ENCODE measurements at regions not wholly inside any gene's neighbourhood (a gene's known extent, or its start where the extent isn't known, plus 50 kb on each side); places are given as distances from the start of the nearest gene placed in this dataset.
"Not testable (repeated sequence)": the region's sequence is repeated elsewhere in the genome, so short reads cannot be mapped to it uniquely, and the experiment has no call there.

DNA sequence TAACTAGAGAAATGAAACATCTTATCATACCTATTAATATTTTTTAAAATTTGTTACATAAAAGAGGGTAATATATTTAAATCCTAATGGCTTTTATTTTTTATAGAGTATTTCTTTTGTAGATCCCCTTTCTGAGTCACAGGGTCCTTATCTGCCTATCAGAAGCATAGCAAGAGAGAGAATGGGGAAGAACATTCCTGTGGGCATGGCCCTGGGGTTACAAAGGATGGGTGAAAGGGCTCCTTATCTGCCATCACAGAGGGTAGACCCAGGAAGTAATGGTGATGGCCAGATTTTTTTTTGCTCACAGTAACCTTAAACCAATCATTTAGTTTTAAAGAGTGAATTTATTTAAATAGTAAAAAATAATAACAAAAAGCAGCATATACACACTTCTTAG, 582.1 kb upstream of the HTR1E start:
- DNase-seq (no peak), ATAC-seq (no peak)
- no peaks in the 10 kb centered on the region for H3K27me3 ChIP-seq (ENCODE audit: control insufficient read depth in 2 of 2, insufficient read depth in 2 of 2, low read length in 2 of 2)
- ChIA-PET CTCF (no interaction called here), POLR2A (no interaction called here)
- no peaks in the 10 kb centered on the region for H3K4me1 ChIP-seq (ENCODE audit: control insufficient read depth in 2 of 2, insufficient read depth in 2 of 2, low read length in 2 of 2)
- no peak overlapping the region for H3K27ac ChIP-seq (ENCODE audit: low read depth, low read length)
- H3K4me3 ChIP-seq (ENCODE audit: low read length) = no peak overlapping the region
- H3K36me3 ChIP-seq (ENCODE audit: control insufficient read depth in 2 of 3, insufficient read depth in 3 of 3, low read length in 3 of 3) = no peaks in the 10 kb centered on the region
- peaks cover 0 to 8% (median 4%) of the 10 kb centered on the region in 11 donors for H3K9me3 Mint-ChIP-seq
- no peak overlapping the region for H3K27ac Mint-ChIP-seq
- intact Hi-C loops (cut with micrococcal nuclease) = no loop called here
- H3K27me3 Mint-ChIP-seq = peaks cover 0 to 4% (median 0%) of the 10 kb centered on the region in 5 donors
- no peaks in the 10 kb centered on the region for H3K9me3 ChIP-seq (ENCODE audit: control insufficient read depth in 2 of 3, low read length in 3 of 3)
- no peak overlapping the region for H3K4me3 Mint-ChIP-seq
- no peaks in the 10 kb centered on the region for H3K36me3 Mint-ChIP-seq
- H3K4me1 Mint-ChIP-seq = no peaks in the 10 kb centered on the region

DNA sequence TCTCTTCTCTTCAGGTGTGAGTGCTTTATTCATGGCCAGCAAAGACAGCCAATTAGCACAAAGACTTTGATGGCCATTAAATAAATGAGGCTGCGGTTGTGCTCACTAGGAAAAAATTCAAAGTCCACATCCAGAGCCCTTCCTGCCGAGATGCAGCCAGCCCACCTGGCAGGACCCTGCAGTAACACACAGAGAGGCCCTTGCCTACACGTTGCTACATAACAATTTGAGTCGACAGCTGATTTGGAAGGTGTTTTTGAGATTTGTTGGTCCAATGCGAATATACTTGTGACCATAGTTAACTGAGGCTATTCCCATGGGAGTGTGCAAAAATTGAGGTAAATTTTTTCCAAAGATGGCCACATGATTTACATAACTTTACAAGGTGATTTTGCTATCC, 605.4 kb upstream of the HTR1E start:
- Mint-ChIP-seq H3K27me3 (no peaks in the 10 kb centered on the region), H3K9me3 (peaks cover 0 to 16% (median 2%) of the 10 kb centered on the region in 11 donors), H3K4me3 (no peak overlapping the region), H3K36me3 (no peaks in the 10 kb centered on the region), H3K27ac (no peak overlapping the region), H3K4me1 (no peaks in the 10 kb centered on the region)
- no peak for ATAC-seq
- DNase-seq = no peak
- H3K9me3 ChIP-seq (ENCODE audit: control insufficient read depth in 2 of 3, low read length in 3 of 3) = no peaks in the 10 kb centered on the region
- no peak overlapping the region for H3K4me3 ChIP-seq (ENCODE audit: low read length)
- POLR2A ChIA-PET = no interaction called here
- H3K36me3 ChIP-seq (ENCODE audit: control insufficient read depth in 2 of 3, insufficient read depth in 3 of 3, low read length in 3 of 3) = no peaks in the 10 kb centered on the region
- H3K27me3 ChIP-seq (ENCODE audit: control insufficient read depth in 2 of 2, insufficient read depth in 2 of 2, low read length in 2 of 2) = no peaks in the 10 kb centered on the region
- intact Hi-C loops (cut with micrococcal nuclease) = no loop called here
- no peak overlapping the region for H3K27ac ChIP-seq (ENCODE audit: low read depth, low read length)
- no peaks in the 10 kb centered on the region for H3K4me1 ChIP-seq (ENCODE audit: control insufficient read depth in 2 of 2, insufficient read depth in 2 of 2, low read length in 2 of 2)
- CTCF ChIA-PET = no interaction called here

DNA sequence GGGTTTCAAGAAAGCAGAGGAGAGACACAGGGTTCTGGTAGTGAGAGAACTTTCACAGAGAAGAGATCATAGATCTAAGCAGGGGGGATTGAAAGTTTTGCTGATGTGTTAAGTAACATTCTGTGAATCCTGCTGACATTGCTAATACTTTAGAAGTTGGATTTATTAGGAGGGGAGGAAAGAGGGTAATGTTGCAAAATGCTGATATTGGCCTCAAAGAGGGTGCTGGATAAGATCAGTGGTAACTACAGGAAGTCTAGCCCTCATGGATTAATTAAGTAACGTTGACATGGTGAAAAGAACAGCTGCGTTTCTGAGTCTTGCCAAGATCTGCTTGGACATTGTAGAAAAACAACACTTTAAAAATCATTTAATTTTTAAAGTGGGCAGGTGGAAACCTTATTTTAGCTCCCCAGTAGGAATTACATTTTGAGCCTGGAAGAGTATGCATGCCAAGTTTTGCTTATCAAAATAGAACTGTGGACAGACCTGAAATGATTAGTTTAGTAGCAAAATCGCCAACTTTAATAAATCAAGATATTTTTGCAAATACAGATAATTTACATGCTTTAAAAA, 606.0 kb upstream of the HTR1E start:
- Mint-ChIP-seq H3K4me3 (no peak overlapping the region), H3K9me3 (peaks cover 0 to 13% (median 2%) of the 10 kb centered on the region in 11 donors), H3K4me1 (no peaks in the 10 kb centered on the region), H3K27me3 (no peaks in the 10 kb centered on the region), H3K27ac (no peak overlapping the region), H3K36me3 (no peaks in the 10 kb centered on the region)
- Histone ChIP-seq H3K27ac (ENCODE audit: low read depth, low read length) (no peak overlapping the region), H3K27me3 (ENCODE audit: control insufficient read depth in 2 of 2, insufficient read depth in 2 of 2, low read length in 2 of 2) (no peaks in the 10 kb centered on the region), H3K4me3 (ENCODE audit: low read length) (no peak overlapping the region), H3K36me3 (ENCODE audit: control insufficient read depth in 2 of 3, insufficient read depth in 3 of 3, low read length in 3 of 3) (no peaks in the 10 kb centered on the region), H3K4me1 (ENCODE audit: control insufficient read depth in 2 of 2, insufficient read depth in 2 of 2, low read length in 2 of 2) (no peaks in the 10 kb centered on the region), H3K9me3 (ENCODE audit: control insufficient read depth in 2 of 3, low read length in 3 of 3) (no peaks in the 10 kb centered on the region)
- POLR2A ChIA-PET = no interaction called here
- ATAC-seq (no peak), DNase-seq (no peak)
- CTCF ChIA-PET = no interaction called here
- intact Hi-C loops (cut with micrococcal nuclease) = no loop called here

DNA sequence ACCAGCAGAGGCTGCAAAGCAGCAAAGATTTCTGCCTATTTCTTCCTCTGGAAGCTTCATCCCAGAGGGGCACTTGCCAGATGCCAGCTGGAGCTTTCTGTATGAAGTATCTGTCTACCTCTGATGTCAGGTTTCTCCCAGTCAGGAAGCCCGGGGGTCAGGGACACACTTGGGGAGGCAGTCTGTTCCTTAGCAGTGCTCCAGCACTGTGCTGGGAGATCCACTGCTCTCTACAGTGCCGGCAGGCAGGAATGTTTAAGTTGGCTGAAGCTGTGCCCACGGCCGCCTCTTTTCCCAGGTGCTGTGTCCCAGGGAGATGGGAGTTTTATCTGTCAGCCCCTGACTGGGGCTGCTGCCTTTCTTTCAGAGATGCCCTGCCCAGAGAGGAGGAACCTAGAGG, 631.1 kb upstream of the HTR1E start:
- Mint-ChIP-seq H3K4me1 (no peaks in the 10 kb centered on the region), H3K4me3 (no peak overlapping the region), H3K9me3 (peaks cover 8 to 40% (median 20%) of the 10 kb centered on the region in 11 donors), H3K36me3 (peaks cover 0 to 3% (median 0%) of the 10 kb centered on the region in 5 donors), H3K27me3 (no peaks in the 10 kb centered on the region), H3K27ac (no peak overlapping the region)
- H3K4me3 ChIP-seq (ENCODE audit: low read length) = no peak overlapping the region
- CTCF ChIA-PET = no interaction called here
- H3K27me3 ChIP-seq (ENCODE audit: control insufficient read depth in 2 of 2, insufficient read depth in 2 of 2, low read length in 2 of 2) = no peaks in the 10 kb centered on the region
- POLR2A ChIA-PET = no interaction called here
- H3K36me3 ChIP-seq (ENCODE audit: control insufficient read depth in 2 of 3, insufficient read depth in 3 of 3, low read length in 3 of 3) = no peaks in the 10 kb centered on the region
- DNase-seq = no peak
- no peaks in the 10 kb centered on the region for H3K9me3 ChIP-seq (ENCODE audit: control insufficient read depth in 2 of 3, low read length in 3 of 3)
- ATAC-seq = no peak
- intact Hi-C loops (cut with micrococcal nuclease) = no loop called here
- H3K4me1 ChIP-seq (ENCODE audit: control insufficient read depth in 2 of 2, insufficient read depth in 2 of 2, low read length in 2 of 2) = no peaks in the 10 kb centered on the region
- H3K27ac ChIP-seq (ENCODE audit: low read depth, low read length) = no peak overlapping the region

DNA sequence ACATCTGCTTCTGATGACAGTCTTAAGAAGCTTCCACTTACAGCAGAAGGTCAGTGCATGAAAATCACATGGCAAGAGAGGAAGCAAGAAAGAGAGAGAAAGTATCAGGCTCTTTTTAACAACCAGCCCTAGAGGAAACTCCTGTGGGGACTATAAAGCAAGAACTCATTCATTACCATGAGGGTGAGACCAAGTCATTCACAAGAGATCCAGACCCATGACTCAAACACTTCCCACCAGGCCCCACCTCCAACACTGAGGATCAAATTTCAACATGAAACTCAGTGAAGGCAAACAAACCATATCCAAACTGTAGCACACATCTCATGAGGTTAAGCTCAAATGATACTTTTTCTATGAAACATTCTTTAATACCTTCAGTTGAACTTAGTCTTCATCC, 643.2 kb upstream of the SYNCRIP start:
- Histone ChIP-seq H3K4me3 (ENCODE audit: low read length) (no peak overlapping the region), H3K9me3 (ENCODE audit: control insufficient read depth in 2 of 3, low read length in 3 of 3) (no peaks in the 10 kb centered on the region), H3K27me3 (ENCODE audit: control insufficient read depth in 2 of 2, insufficient read depth in 2 of 2, low read length in 2 of 2) (no peaks in the 10 kb centered on the region), H3K36me3 (ENCODE audit: control insufficient read depth in 2 of 3, insufficient read depth in 3 of 3, low read length in 3 of 3) (no peaks in the 10 kb centered on the region), H3K4me1 (ENCODE audit: control insufficient read depth in 2 of 2, insufficient read depth in 2 of 2, low read length in 2 of 2) (no peaks in the 10 kb centered on the region), H3K27ac (ENCODE audit: low read depth, low read length) (no peak overlapping the region)
- DNase-seq (no peak), ATAC-seq (no peak)
- no peaks in the 10 kb centered on the region for H3K4me1 Mint-ChIP-seq
- POLR2A ChIA-PET = interaction anchor here (0.7 kb wide), 1 partner anchor 1027 kb away, joined by 3 read pairs; no protein-coding TSS in a partner anchor
- H3K4me3 Mint-ChIP-seq = no peak overlapping the region
- H3K36me3 Mint-ChIP-seq = no peaks in the 10 kb centered on the region
- intact Hi-C loops (cut with micrococcal nuclease) = no loop called here
- peaks cover 4 to 27% (median 15%) of the 10 kb centered on the region in 11 donors for H3K9me3 Mint-ChIP-seq
- H3K27me3 Mint-ChIP-seq = no peaks in the 10 kb centered on the region
- CTCF ChIA-PET = no interaction called here
- no peak overlapping the region for H3K27ac Mint-ChIP-seq

DNA sequence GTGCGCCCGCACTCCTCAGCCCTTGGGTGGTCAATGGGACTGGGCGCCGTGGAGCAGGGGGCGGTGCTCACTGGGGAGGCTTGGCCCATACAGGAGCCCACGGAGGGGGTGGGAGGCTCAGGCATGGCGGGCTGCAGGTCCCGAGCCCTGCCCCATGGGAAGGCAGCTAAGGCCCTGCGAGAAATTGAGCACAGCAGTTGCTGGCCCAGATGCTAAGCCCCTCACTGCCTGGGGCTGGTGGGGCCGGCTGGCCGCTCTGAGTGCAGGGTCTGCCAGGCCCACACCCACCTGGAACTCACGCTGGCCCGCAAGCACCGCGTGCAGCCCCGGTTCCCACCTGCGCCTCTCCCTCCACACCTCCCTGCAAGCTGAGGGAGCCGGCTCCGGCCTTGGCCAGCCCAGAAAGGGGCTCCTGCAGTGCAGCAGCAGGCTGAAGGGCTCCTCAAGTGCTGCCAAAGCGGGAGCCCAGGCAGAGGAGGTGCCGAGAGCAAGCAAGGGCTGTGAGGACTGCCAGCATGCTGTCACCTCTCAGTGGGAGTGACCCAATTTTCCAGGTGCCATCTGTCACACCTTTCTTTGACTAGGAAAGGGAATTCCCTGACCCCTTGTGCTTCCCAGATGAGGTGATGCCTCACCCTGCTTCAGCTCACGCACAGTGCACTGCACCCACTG, 642.3 kb upstream of the SYNCRIP start:
- H3K4me3 ChIP-seq (ENCODE audit: low read length); H3K27me3 ChIP-seq (ENCODE audit: control insufficient read depth in 2 of 2, insufficient read depth in 2 of 2, low read length in 2 of 2); H3K4me1 ChIP-seq (ENCODE audit: control insufficient read depth in 2 of 2, insufficient read depth in 2 of 2, low read length in 2 of 2); POLR2A ChIA-PET; H3K9me3 ChIP-seq (ENCODE audit: control insufficient read depth in 2 of 3, low read length in 3 of 3); CTCF ChIA-PET; H3K4me3 Mint-ChIP-seq; intact Hi-C loops (cut with micrococcal nuclease); H3K27ac ChIP-seq (ENCODE audit: low read depth, low read length); H3K27me3 Mint-ChIP-seq; ATAC-seq; H3K27ac Mint-ChIP-seq; DNase-seq; H3K36me3 ChIP-seq (ENCODE audit: control insufficient read depth in 2 of 3, insufficient read depth in 3 of 3, low read length in 3 of 3); H3K4me1 Mint-ChIP-seq; H3K36me3 Mint-ChIP-seq: not testable (repeated sequence)
- H3K9me3 Mint-ChIP-seq = peaks cover 4 to 27% (median 16%) of the 10 kb centered on the region in 11 donors

DNA sequence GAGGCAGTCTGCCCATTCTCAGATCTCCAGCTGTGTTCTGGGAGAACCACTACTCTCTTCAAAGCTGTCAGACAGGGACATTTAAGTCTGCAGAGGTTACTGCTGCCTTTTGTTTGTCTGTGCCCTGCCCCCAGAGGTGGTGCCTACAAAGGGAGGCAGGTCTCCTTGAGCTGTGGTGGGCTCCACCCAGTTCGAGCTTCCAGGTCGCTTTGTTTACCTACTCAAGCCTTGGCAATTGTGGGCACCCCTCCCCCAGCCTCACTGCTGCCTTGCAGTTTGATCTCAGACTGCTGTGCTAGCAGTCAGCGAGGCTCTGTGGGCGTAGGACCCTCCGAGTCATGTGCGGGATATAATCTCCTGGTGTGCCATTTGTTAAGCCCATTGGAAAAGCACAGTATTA, 640.9 kb upstream of the SYNCRIP start:
- H3K27ac Mint-ChIP-seq; POLR2A ChIA-PET; intact Hi-C loops (cut with micrococcal nuclease); H3K27me3 ChIP-seq (ENCODE audit: control insufficient read depth in 2 of 2, insufficient read depth in 2 of 2, low read length in 2 of 2); ATAC-seq; H3K36me3 ChIP-seq (ENCODE audit: control insufficient read depth in 2 of 3, insufficient read depth in 3 of 3, low read length in 3 of 3); H3K27ac ChIP-seq (ENCODE audit: low read depth, low read length); H3K4me3 Mint-ChIP-seq; H3K4me1 Mint-ChIP-seq; H3K4me3 ChIP-seq (ENCODE audit: low read length); DNase-seq; CTCF ChIA-PET; H3K27me3 Mint-ChIP-seq; H3K36me3 Mint-ChIP-seq; H3K9me3 ChIP-seq (ENCODE audit: control insufficient read depth in 2 of 3, low read length in 3 of 3); H3K4me1 ChIP-seq (ENCODE audit: control insufficient read depth in 2 of 2, insufficient read depth in 2 of 2, low read length in 2 of 2): not testable (repeated sequence)
- H3K9me3 Mint-ChIP-seq = peaks cover 4 to 27% (median 17%) of the 10 kb centered on the region in 11 donors
